ENCODE measurements at regions not wholly inside any gene's neighbourhood (a gene's known extent, or its start where the extent isn't known, plus 50 kb on each side); places are given as distances from the start of the nearest gene placed in this dataset.

- DNase-seq (ENCODE audit: low spot score) = no peak
Observed at GRCh38 chr7:45455662-45456061, 118.5 kb upstream of the ADCY1 start.

GRCh38 chr7:45456105-45456504 is 118.1 kb upstream of the ADCY1 start:
- DNase-seq (ENCODE audit: low spot score) = no peak

DNA sequence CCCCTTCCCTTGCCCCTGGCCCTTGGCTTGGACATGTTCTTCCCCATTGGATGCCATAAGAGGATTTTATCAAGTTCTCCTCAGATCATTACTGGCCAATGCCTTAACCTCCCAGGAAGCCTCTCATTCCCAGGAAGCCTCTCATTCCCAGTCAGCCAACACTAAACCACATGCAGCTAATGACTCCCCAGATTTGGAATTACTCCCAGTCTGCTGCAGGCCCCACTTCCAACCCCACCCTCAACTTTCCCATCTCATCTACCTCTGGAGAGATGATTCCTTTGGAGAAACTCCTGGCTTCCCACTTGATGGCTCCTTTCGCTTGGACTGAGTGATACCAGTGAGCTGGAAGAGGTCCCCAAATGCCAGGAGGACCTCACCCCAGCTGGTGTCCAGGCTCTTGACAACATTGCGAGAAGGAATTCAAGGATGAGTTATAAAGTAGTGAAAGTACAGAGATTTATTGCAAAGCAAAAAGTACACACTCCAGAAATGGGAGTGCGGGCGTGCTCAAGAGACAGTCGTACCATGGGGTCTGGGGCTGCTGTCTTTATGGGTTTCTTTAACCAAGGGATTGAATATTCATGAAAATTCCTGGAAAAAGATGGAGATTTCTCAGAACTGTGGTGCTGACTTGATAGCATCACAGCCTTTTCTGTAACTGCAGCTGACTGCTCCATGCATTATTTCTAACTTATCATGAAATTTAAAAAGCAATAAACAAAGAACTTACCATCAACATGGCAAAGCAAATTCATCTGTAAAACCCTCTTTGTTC is 117.2 kb upstream of the ADCY1 start:
- DNase-seq (ENCODE audit: low spot score) = no peak

DNA sequence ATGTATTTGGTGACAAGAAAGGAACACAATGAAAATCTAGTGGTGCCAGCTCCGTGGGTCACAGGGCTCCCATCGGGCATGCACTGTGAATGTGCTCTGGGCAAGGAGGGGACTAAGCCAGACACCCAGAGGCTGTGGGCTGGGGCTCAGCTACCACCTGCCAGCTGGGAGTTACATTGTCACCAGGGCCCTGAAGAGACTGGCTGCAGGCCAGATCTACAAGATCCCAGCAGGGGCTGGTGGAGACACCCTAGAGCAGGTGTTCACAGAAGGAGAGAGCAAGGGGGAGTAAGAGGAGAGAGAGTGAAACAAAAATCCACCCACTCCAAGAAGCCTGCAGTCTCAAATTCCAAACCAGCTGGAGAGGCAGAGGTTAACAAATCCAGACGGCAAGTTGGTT is 116.6 kb upstream of the ADCY1 start:
- DNase-seq (ENCODE audit: low spot score) = no peak

DNA sequence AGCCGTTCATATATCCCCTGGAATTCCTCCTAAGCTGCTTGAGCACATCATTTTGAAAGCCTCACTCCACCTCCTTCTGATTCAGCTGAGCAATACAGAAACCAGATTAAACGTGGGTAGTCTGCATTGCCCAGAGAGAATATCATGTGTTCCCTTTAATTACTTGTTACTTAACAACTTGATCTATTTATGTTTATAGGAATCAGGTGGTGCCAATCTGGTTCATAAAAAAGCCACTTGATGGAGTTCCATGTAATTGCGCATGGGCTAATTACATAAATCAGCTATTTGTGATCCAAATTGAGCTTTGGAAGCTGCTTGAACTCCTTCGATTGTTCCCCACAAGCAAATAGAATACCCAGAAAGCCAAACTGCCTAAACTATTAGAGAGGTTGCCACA is 114.7 kb upstream of the ADCY1 start:
- no peak for DNase-seq (ENCODE audit: low spot score)

DNA sequence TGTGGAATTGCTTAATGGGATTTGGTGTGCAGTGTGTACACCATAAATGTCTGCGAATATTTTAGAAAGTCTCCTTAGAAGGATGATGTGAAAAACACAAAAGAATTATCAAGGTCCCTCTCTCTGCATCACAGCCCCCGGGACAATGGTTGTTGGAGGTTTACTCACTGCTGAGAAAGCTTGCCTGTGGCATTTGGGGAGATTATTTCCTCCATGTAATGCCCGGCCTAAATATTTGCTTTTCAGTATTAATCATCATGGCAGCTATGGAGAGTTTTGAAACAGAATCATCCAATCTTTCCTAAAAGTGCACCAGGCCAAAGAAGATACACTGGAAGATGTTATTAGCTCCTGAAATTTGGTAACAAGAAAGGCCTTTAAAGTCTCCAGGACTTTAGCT is 113.8 kb upstream of the ADCY1 start:
- DNase-seq (ENCODE audit: low spot score) = no peak

GRCh38 chr7:45461026-45461425 is 113.1 kb upstream of the ADCY1 start:
- no peak for DNase-seq (ENCODE audit: low spot score)

DNA sequence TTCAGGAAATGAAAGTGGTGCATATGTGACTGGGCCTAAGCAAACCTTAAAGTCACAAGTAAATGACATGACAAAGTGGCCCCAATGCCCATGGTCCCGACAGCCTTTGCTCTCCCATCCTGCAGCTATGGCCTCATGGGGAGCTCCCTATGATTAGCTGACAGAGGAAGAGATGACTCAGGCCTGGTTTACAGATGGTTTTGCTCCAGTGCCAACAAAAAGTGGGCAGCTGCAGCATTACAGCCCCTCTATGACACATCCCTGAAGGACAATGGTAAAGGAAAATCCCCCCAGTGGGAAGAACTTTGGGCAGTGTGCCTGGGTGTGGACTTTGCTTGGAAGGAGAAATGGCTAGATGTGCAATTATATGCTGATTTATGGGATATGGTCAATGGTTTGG is 105.1 kb upstream of the ADCY1 start:
- no peak for DNase-seq (ENCODE audit: low spot score)

DNA sequence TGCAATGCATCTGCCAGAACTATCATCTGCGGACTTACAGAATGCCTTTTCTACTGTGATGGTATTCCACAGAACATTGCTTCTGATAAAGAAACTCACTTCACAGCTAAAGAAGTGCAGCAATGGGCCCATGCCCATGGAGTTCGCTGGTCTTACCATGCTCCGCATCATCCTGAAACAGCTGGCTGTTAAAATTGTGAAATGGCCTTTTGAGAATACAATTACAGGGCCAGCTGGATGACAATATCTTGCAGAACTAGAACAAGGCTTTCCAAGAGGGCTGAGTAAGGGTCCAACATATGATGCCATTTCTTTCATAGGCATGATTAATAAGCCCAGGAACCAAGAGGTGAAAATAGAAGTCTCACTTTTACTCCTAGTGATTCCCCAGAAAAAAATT is 104.1 kb upstream of the ADCY1 start:
- DNase-seq (ENCODE audit: low spot score) = no peak

GRCh38 chr7:45479781-45480180 is 94.4 kb upstream of the ADCY1 start:
- DNase-seq (ENCODE audit: low spot score) = no peak

DNA sequence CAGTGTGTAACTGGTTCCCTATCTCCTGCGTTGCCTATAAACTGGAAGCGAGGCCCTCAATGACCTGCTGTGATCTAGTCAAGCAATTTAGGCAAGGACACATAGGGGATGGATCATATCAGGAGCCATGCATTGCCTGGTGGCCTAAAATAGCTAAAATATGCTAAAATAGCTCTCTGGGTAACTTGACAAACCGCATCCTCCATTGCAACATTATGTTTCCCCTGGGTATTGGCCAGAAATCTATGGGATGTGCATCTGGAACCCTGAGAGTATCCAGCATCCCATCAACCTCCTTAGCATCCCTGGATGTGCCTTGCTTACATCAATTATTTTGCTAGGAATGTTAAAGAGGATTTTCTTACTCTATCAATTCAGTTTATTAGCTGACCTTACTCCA is 91.7 kb upstream of the ADCY1 start:
- DNase-seq (ENCODE audit: low spot score) = no peak

- no peak for DNase-seq (ENCODE audit: low spot score)
Observed at GRCh38 chr7:45484094-45484493, 90.1 kb upstream of the ADCY1 start.

- DNase-seq (ENCODE audit: low spot score) = no peak
Observed at GRCh38 chr7:45486575-45486974, 87.6 kb upstream of the ADCY1 start.

- DNase-seq (ENCODE audit: low spot score) = no peak
Observed at GRCh38 chr7:45494885-45495284, 79.3 kb upstream of the ADCY1 start.

DNA sequence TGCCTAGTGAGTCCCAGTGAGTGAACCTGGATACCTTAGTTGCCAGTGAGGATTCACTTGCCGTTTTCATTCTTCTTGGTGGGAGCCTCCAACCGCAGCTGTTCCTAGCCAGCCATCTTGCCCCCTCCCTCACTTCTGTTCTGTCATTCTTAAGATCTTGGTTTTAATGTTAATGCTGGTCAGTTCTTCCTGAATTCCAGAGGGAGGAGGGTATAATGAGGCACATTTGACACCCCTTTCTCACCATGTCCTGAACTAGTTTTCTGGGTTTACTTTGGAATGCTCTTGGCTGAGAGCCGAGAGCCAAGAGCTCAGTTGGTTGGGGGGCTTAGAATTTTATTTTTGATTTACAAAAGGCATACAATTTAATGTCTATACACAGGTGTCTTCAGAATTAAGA is 78.5 kb upstream of the ADCY1 start:
- no peak for DNase-seq (ENCODE audit: low spot score)

- no peak for DNase-seq (ENCODE audit: low spot score)
Observed at GRCh38 chr7:45500257-45500656, 73.9 kb upstream of the ADCY1 start.

GRCh38 chr7:45501791-45502190 is 72.4 kb upstream of the ADCY1 start:
- no peak for DNase-seq (ENCODE audit: low spot score)

- no peak for DNase-seq (ENCODE audit: low spot score)
Observed at GRCh38 chr7:45506059-45506458, 68.1 kb upstream of the ADCY1 start.

- DNase-seq (ENCODE audit: low spot score) = no peak
Observed at GRCh38 chr7:45509222-45509621, 64.9 kb upstream of the ADCY1 start.

- DNase-seq (ENCODE audit: low spot score) = no peak
Observed at GRCh38 chr7:45511721-45512597, 62.2 kb upstream of the ADCY1 start.

DNA sequence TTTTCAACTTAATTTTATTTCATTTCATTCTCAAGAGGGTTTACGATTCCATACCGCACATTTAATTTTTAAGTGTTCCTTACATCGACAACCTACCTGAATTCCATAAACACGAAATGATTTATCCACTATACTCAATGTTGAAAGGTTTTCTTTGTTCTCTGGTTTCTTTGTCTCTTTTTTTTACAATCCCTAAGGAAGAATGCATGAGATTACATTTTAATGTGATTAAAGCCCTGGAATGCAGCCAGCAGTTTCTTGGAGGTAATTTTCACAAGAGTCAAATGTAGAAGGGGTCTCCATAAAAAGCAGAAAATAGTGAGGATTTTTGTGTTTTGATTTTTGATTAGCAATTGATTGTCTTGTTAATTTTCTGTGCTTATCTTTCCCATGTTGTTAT is 59.2 kb upstream of the ADCY1 start:
- no peak for DNase-seq (ENCODE audit: low spot score)

DNA sequence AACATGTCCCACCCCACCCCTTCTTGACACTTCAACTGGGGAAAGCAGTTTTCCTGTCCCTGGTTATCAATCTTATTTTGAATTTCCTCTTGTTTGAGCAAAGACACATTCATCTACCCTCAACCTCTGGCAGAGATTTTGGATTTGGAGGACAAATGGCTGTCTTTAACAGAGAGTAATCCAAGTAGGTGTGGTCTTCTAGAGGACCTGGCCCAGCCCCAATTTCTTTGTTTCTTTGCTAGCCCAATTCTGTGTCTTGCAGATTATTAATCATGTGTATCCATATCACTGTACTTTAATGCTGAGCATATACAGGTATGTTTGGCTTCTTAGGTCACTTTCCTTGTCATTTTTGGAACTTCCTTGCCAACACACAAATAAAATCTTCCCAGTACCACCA is 58.8 kb upstream of the ADCY1 start:
- no peak for DNase-seq (ENCODE audit: low spot score)

Data from putamen (tissue), 1 donor.